ENCODE measurements at regions not wholly inside any gene's neighbourhood (a gene's known extent, or its start where the extent isn't known, plus 50 kb on each side); places are given as distances from the start of the nearest gene placed in this dataset.
"Not testable (repeated sequence)": the region's sequence is repeated elsewhere in the genome, so short reads cannot be mapped to it uniquely, and the experiment has no call there.

GRCh38 chr5:18495157-18495556, 860.9 kb downstream of the TAF11L14 start:
- DNase-seq, result no peak

DNA sequence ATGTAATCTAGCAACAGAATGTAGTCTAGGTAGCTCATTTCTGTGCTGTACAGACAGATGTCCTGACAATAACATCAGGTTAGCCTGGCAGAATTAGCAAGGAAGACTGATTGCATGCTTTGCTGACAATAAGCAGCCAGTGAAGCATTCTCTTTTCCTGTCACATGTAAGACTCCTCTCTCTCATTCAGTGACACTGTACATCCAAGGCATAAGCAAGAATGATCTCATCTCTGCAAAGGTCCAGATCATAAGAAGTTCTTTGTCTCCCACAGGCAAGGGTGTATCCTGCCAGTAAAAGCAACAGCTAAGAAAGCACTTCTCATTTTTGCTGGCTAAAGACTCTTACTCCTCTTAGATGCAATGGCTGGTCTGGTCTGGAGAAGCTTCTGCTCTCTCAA, 861.8 kb downstream of the TAF11L14 start:
- no peak for DNase-seq

- DNase-seq, result no peak
Measured at GRCh38 chr5:18497089-18497488, 862.8 kb downstream of the TAF11L14 start.

DNA sequence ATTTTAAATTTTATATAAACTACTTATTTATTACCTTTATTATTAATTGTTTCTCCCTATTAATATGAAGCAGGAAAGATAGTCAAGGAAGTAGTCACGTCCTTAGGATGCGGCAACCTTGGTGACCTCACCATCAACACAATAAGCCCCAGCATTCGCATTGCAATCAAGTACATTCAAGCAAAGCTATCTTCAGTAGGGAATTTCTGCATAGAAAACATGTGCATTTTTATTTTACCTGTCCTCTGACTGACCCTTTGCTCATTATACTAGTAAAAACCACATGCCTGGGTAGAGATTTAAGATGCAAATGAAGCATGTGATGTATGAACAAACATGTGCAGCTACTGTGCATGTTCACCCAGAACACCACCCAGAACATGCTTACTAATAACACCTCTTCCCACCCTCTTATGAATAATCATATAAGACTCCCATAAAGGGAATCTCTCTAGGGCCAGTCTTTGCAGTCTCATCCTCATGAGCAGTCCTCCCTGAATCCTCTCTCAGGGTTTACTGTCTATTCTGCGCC, 869.6 kb downstream of the TAF11L14 start:
- no peak for DNase-seq

GRCh38 chr5:18507114-18507513, 872.9 kb downstream of the TAF11L14 start:
- no peak for DNase-seq

DNA sequence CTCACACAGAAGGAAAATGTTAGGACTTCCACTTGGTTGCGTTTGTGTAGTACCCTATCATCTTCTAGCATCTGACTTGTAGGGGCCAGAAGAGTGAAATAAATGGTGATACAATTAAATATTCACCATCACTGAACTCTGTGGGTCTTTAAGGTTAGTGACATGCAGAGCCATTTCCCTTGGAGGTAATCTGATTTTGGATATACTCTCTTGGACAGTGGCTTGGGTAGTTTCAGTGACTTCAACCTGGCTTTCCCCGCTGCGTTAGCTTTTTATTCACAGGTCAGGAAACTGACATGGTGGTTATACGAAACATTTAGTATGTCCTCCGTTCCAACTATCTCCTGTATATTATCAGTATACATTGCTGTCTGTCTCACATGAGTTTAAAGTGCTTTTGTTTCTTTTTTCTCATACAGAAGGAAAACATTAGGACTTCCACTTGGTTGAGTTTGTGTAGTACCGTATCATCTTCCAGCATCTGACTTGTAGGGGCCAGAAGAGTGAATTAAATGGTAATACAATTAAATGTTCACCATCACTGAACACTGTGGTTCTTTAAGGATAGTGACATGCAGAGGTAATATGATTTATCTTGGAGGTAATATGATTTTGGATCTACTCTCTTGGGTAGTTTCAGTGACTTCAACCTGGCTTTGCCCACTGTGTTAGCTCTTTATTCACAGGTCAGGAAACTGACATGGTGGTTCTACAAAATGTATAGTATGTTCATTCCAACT, 883.6 kb downstream of the TAF11L14 start:
- DNase-seq, result no peak

DNA sequence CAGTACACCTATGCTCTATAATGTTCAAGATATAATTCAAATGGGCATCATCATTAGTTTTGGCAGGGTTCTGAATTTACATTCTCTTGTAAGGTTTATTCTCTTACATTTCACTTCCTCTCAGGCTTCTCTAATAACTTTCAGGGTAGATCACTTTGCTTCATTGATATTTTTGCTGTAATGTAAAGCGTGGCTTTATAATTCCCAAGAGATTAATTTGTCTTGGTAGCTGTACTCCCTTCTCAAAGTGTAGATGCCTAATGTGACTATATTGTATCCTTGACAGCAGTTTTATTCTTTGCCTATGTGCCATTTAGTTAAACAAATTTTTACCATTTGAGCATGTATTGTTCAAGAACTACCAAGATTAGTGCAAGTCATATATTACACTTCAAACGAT, 889.1 kb downstream of the TAF11L14 start:
- DNase-seq, result no peak

DNA sequence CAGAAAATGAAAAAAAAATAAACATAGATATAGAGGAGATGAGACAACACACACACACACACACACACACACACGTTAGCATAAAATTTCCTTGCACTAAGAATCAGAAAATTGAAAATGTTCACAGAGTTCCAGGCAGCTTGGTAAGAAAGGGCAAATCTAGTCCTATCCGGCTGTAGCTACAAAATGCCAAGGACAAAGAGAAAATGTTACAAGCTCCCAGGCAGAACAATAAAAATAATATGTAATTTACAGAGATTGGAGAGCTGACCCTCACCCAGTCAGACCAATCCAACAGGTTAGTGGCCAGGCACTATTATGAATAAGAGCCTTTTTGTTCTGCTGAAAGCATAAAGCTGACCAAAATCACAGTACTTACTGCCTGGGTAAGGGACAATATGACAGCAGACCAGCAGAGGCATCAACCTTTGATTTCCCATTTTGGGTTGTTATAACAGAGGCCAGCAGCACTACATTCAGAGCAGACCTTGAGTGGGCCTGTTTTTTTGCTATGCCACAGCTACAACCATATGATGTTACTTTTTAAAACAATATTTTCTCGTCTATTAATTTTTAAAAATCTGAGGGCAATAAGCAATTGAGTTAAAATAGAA, 892.6 kb downstream of the TAF11L14 start:
- DNase-seq, result no peak

GRCh38 chr5:18533137-18533536, 898.9 kb downstream of the TAF11L14 start:
- DNase-seq, result no peak

DNA sequence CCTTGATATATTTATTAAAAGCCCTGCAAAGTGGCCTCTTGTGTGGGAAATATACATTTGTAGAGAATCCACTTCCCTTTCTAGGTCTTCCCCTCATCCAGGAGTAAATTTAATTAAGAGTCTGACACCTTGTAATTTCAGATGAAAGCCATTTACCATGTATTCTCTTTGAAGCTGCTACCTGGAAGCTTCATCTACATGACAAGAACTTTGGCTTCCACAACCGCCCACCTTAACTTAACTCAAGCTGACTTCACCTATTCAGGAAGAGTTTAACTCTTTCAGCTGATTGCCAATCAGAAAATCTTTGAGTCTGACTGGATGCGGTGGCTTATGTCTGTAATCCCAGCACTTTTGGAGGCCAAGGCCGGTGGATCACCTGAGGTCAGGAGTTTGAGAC, 899.9 kb downstream of the TAF11L14 start:
- no peak for DNase-seq

DNA sequence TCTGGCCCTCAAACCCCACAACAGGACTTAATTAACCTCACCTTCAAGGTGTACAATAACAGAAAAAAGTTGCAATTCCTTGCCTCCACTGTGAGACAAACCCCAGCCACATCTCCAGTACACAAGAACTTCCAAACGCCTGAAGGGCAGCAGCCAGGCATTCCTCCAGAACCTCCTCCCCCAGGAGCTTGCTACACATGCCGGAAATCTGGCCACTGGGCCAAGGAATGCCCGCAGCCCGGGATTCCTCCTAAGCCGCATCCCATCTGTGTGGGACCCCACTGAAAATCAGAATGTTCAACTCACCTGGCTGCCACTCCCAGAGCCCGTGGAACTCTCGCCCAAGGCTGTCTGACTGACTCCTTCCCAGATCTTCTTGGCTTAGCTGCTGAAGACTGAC, 901.5 kb downstream of the TAF11L14 start:
- DNase-seq, result not testable (repeated sequence)

- no peak for DNase-seq
Measured at GRCh38 chr5:18544421-18544820, 910.2 kb downstream of the TAF11L14 start.

DNA sequence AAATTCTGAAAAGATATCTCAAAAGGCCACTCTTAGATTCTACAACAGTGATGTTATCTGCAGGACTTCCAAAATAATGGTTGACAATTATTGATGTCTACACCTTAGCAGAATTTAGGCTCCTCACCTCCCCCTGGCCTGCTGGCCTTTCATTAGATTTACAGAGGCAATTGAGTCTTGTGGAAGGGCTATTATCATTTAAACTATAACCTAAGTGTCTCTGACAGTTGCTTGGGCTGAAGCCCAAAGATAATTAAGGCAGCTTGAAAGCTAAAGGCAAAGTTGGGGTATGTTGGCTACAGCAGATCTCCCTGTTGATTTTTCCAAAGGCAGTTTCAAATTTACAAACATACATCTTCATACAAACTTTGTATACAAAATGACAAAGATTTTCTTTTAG, 912.3 kb downstream of the TAF11L14 start:
- DNase-seq, result no peak

DNA sequence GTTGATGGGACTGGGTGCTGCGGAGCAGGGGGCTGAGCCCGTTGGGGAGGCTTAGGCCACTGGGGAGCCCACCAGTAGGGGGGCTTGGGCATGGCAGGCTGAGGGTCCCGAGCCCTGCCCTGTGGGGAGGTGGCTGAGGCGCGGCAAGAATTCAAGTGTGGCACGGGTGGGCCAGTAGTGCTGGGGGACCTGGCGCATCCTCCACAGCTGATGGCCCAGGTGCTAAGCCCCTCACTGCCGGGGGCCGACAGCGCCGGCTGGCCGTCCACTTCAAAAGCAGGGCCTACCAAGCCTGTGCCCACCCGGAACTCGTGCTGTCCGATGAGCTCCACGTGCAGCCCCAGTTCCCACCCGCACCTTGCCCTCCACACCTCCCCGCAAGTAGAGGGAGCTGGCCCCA, 917.5 kb downstream of the TAF11L14 start:
- no peak for DNase-seq

- no peak for DNase-seq
Measured at GRCh38 chr5:18553269-18553668, 919.0 kb downstream of the TAF11L14 start.

- DNase-seq, result no peak
Measured at GRCh38 chr5:18560602-18561001, 926.3 kb downstream of the TAF11L14 start.

DNA sequence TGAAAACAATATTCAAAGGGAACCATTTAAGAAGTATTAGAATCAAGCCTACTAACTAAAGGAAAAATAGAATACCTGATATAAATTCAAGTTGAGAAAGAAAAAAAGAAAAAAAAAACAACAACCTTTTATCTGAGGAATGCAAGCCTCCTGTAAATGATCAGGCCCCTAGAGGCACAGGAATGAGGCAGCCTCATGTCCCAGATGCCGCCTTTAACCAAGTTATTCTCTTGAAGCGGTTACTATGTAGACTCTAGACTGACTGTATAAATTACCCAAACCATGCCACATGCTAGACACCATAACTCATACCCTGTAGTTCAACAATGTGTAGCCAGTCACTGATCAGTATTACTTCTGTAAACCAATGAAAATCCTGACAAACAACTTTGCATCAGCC, 929.6 kb downstream of the TAF11L14 start:
- no peak for DNase-seq

GRCh38 chr5:18566671-18567070, 932.4 kb downstream of the TAF11L14 start:
- DNase-seq, result no peak

DNA sequence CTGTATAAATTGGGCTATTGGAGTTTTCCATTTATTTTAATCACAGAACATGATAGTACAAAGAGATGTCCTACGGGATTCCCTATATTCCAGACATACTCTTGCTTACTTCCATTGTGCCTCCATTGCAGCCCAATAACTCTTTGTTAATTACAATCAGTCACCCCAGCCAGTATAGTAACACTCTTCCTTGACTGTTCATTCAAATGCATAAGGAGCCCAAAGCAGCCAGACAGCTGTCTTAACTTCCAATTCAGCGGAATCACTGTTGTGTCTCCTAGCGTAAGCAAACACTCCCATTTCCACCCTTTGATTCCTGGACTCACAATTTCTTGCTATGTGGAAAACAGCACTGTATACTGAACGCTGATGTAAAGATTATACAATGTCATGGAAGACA, 942.3 kb downstream of the TAF11L14 start:
- no peak for DNase-seq

DNA sequence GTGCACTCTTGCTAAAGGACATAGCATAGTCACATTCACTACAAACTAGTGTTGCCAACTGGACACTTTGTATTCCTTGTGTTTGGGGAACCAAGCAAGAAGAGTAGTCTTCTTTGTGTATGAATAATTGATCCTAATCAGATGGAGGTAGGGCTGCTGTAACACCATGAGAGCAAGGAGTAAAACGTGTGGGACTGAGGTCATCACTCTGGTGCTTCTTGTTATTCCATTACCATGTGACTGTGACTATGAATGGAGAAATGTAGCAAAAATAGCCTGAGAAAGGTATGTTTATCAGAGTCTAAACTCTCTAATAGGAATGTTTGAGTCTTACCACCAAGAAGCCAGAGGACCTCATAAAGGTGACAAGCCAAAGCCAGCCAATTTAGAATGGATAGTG, 966.9 kb downstream of the TAF11L14 start:
- no peak for DNase-seq

GRCh38 chr5:18602402-18602801, 968.1 kb downstream of the TAF11L14 start:
- no peak for DNase-seq

- DNase-seq, result no peak
Measured at GRCh38 chr5:18605186-18605585, 970.9 kb downstream of the TAF11L14 start.

- DNase-seq, result no peak
Measured at GRCh38 chr5:18607570-18607969, 973.3 kb downstream of the TAF11L14 start.

GRCh38 chr5:18617191-18617590, 982.9 kb downstream of the TAF11L14 start:
- DNase-seq, result not testable (repeated sequence)

Measured in stimulated activated CD4-positive, alpha-beta T cell treated with anti-CD3 and anti-CD28 coated beads, Interleukin-4, amount 100 ng/mL, for 24 hours (primary cell).